ENCODE measurements at regions not wholly inside any gene's neighbourhood (a gene's known extent, or its start where the extent isn't known, plus 50 kb on each side); places are given as distances from the start of the nearest gene placed in this dataset.
"Not testable (repeated sequence)": the region's sequence is repeated elsewhere in the genome, so short reads cannot be mapped to it uniquely, and the experiment has no call there.

DNA sequence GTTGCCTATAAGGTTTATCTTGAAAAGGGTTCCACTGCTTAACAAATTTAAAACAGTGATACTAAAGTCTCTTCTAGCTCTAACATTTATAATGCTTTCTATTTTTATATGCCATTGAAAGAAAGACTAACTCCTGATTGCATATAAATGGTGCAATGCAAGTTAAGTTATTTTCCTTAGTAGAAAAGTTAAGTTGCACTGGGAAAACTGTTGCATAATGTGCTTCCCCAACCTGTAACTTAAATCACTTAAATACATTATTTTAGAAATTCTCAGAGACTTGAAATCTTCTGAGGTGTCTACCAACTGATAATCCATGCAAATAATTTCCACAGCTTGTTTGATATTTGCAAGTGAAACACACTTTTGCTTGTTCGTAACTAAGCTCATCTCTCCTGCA is 175.0 kb upstream of the HMCN1 start:
- Histone ChIP-seq H3K27ac (ENCODE audit: low read length) (no peak overlapping the region), H3K9me3 (ENCODE audit: insufficient read depth, low read depth, low read length) (no peaks in the 10 kb centered on the region), H3K36me3 (ENCODE audit: insufficient read depth, low read depth, low read length) (no peaks in the 10 kb centered on the region), H3K27me3 (ENCODE audit: insufficient read depth, low read length) (no peaks in the 10 kb centered on the region), H3K4me1 (ENCODE audit: insufficient read depth, low read length) (no peaks in the 10 kb centered on the region), H3K9ac (ENCODE audit: low read depth, low read length) (no peak overlapping the region), H3K4me3 (ENCODE audit: low read length) (no peak overlapping the region)

DNA sequence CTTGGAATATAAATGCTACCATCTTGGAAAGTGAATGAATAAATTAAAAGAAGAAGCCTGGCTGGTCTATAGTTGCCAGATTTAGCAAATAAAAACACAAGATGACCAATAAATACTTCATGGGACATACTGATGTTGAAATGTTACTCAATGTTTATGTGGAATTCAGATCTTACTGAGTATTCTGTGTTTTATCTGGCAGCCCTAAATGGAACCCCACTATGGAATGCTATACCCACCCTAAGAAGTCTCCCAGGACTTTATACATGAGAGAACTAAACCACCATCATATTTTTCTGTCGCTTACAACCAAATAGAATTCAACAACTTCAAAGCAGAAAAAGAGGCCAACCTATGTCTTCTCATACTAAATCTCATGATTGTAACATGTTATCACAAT is 177.6 kb upstream of the HMCN1 start:
- H3K9ac ChIP-seq (ENCODE audit: low read depth, low read length) = no peak overlapping the region
- no peaks in the 10 kb centered on the region for H3K4me1 ChIP-seq (ENCODE audit: insufficient read depth, low read length)
- no peaks in the 10 kb centered on the region for H3K27me3 ChIP-seq (ENCODE audit: insufficient read depth, low read length)
- no peak overlapping the region for H3K4me3 ChIP-seq (ENCODE audit: low read length)
- no peaks in the 10 kb centered on the region for H3K9me3 ChIP-seq (ENCODE audit: insufficient read depth, low read depth, low read length)
- no peaks in the 10 kb centered on the region for H3K36me3 ChIP-seq (ENCODE audit: insufficient read depth, low read depth, low read length)
- no peak overlapping the region for H3K27ac ChIP-seq (ENCODE audit: low read length)

GRCh38 chr1:185555743-185556142 is 178.4 kb upstream of the HMCN1 start:
- H3K27ac ChIP-seq (ENCODE audit: low read length) = no peak overlapping the region
- no peaks in the 10 kb centered on the region for H3K4me1 ChIP-seq (ENCODE audit: insufficient read depth, low read length)
- H3K4me3 ChIP-seq (ENCODE audit: low read length) = no peak overlapping the region
- no peaks in the 10 kb centered on the region for H3K27me3 ChIP-seq (ENCODE audit: insufficient read depth, low read length)
- no peaks in the 10 kb centered on the region for H3K9me3 ChIP-seq (ENCODE audit: insufficient read depth, low read depth, low read length)
- H3K9ac ChIP-seq (ENCODE audit: low read depth, low read length) = no peak overlapping the region
- H3K36me3 ChIP-seq (ENCODE audit: insufficient read depth, low read depth, low read length) = no peaks in the 10 kb centered on the region

GRCh38 chr1:185551008-185551407 is 183.2 kb upstream of the HMCN1 start:
- Histone ChIP-seq H3K9ac (ENCODE audit: low read depth, low read length) (no peak overlapping the region), H3K27me3 (ENCODE audit: insufficient read depth, low read length) (no peaks in the 10 kb centered on the region), H3K27ac (ENCODE audit: low read length) (no peak overlapping the region), H3K4me1 (ENCODE audit: insufficient read depth, low read length) (no peaks in the 10 kb centered on the region), H3K4me3 (ENCODE audit: low read length) (no peak overlapping the region), H3K36me3 (ENCODE audit: insufficient read depth, low read depth, low read length) (no peaks in the 10 kb centered on the region), H3K9me3 (ENCODE audit: insufficient read depth, low read depth, low read length) (no peaks in the 10 kb centered on the region)

DNA sequence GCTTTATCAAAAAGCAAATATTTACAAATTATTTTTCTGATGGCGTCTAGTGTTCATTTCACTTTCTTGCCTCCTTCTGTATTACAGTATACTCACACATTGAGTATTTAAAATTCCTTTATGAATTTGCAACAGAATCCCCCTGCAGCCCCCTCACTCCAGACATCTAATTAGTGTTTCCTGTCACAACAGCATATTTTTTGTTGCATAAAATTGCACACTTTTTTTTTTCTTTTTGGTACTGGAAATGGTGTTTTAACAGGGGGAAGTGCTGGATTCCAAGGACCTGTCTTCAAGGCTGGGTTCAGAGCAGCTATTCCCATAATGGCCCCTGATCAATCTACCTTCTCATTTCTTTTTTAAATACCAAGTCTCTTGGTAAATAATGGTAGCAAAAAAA is 184.3 kb upstream of the HMCN1 start:
- no peak overlapping the region for H3K4me3 ChIP-seq (ENCODE audit: low read length)
- no peak overlapping the region for H3K9ac ChIP-seq (ENCODE audit: low read depth, low read length)
- no peaks in the 10 kb centered on the region for H3K9me3 ChIP-seq (ENCODE audit: insufficient read depth, low read depth, low read length)
- H3K36me3 ChIP-seq (ENCODE audit: insufficient read depth, low read depth, low read length) = no peaks in the 10 kb centered on the region
- H3K27ac ChIP-seq (ENCODE audit: low read length) = no peak overlapping the region
- no peaks in the 10 kb centered on the region for H3K27me3 ChIP-seq (ENCODE audit: insufficient read depth, low read length)
- peaks cover 8% of the 10 kb centered on the region; the same call in 1 of the 2 replicates for H3K4me1 ChIP-seq (ENCODE audit: insufficient read depth, low read length)

GRCh38 chr1:185546029-185546428 is 188.2 kb upstream of the HMCN1 start:
- H3K9ac ChIP-seq (ENCODE audit: low read depth, low read length) = no peak overlapping the region
- H3K27me3 ChIP-seq (ENCODE audit: insufficient read depth, low read length) = no peaks in the 10 kb centered on the region

DNA sequence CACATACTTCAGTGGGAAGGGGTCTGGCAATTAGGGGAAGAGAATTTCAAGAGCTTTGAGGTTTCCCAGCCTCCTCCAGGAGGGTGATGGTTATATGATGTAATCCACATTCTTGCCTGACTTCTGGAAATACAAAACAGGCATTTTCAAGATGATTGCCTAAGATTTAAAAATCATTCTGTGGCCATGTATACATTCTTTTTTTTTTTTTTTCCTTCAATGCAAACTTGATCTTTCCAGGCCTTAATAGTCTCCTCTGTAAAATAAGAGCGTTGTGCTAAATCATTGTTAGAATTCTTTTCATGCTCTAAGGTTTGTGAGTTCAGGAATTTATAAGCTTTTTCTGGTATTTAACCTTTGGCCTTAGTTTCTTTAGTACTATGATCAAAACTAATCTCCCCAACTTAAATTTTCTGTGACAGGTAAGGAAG is 192.3 kb upstream of the HMCN1 start:
- H3K9ac ChIP-seq (ENCODE audit: low read depth, low read length) = no peak overlapping the region
- no peaks in the 10 kb centered on the region for H3K36me3 ChIP-seq (ENCODE audit: insufficient read depth, low read depth, low read length)
- H3K4me1 ChIP-seq (ENCODE audit: insufficient read depth, low read length) = peaks cover 19% of the 10 kb centered on the region; the same call in 1 of the 2 replicates
- no peak overlapping the region for H3K27ac ChIP-seq (ENCODE audit: low read length)
- no peak overlapping the region for H3K4me3 ChIP-seq (ENCODE audit: low read length)
- peaks cover 8% of the 10 kb centered on the region; the same call in 1 of the 2 replicates for H3K27me3 ChIP-seq (ENCODE audit: insufficient read depth, low read length)
- H3K9me3 ChIP-seq (ENCODE audit: insufficient read depth, low read depth, low read length) = no peaks in the 10 kb centered on the region

More at GRCh38 chr1:185546029-185546428, 188.2 kb upstream of the HMCN1 start:
- H3K4me1 ChIP-seq (ENCODE audit: insufficient read depth, low read length) = peaks cover 12% of the 10 kb centered on the region; the same call in 1 of the 2 replicates
- H3K36me3 ChIP-seq (ENCODE audit: insufficient read depth, low read depth, low read length) = no peaks in the 10 kb centered on the region
- H3K9me3 ChIP-seq (ENCODE audit: insufficient read depth, low read depth, low read length) = no peaks in the 10 kb centered on the region
- no peak overlapping the region for H3K27ac ChIP-seq (ENCODE audit: low read length)
- H3K4me3 ChIP-seq (ENCODE audit: low read length) = no peak overlapping the region

GRCh38 chr1:185540295-185540694 is 193.9 kb upstream of the HMCN1 start:
- H3K9ac ChIP-seq (ENCODE audit: low read depth, low read length) = no peak overlapping the region

GRCh38 chr1:185539277-185539943 is 194.8 kb upstream of the HMCN1 start:
- Histone ChIP-seq H3K9me3 (ENCODE audit: insufficient read depth, low read depth, low read length) (no peaks in the 10 kb centered on the region), H3K27me3 (ENCODE audit: insufficient read depth, low read length) (peaks cover 8% of the 10 kb centered on the region; the same call in 1 of the 2 replicates), H3K36me3 (ENCODE audit: insufficient read depth, low read depth, low read length) (no peaks in the 10 kb centered on the region), H3K9ac (ENCODE audit: low read depth, low read length) (no peak overlapping the region), H3K4me3 (ENCODE audit: low read length) (no peak overlapping the region), H3K27ac (ENCODE audit: low read length) (no peak overlapping the region), H3K4me1 (ENCODE audit: insufficient read depth, low read length) (peaks cover 7% of the 10 kb centered on the region; the same call in 1 of the 2 replicates)

More at GRCh38 chr1:185540295-185540694, 193.9 kb upstream of the HMCN1 start:
- H3K27ac ChIP-seq (ENCODE audit: low read length) = no peak overlapping the region
- H3K36me3 ChIP-seq (ENCODE audit: insufficient read depth, low read depth, low read length) = no peaks in the 10 kb centered on the region
- H3K27me3 ChIP-seq (ENCODE audit: insufficient read depth, low read length) = peaks cover 8% of the 10 kb centered on the region; the same call in 1 of the 2 replicates
- H3K4me3 ChIP-seq (ENCODE audit: low read length) = no peak overlapping the region
- no peaks in the 10 kb centered on the region for H3K9me3 ChIP-seq (ENCODE audit: insufficient read depth, low read depth, low read length)
- H3K4me1 ChIP-seq (ENCODE audit: insufficient read depth, low read length) = peaks cover 14% of the 10 kb centered on the region; the same call in 1 of the 2 replicates

DNA sequence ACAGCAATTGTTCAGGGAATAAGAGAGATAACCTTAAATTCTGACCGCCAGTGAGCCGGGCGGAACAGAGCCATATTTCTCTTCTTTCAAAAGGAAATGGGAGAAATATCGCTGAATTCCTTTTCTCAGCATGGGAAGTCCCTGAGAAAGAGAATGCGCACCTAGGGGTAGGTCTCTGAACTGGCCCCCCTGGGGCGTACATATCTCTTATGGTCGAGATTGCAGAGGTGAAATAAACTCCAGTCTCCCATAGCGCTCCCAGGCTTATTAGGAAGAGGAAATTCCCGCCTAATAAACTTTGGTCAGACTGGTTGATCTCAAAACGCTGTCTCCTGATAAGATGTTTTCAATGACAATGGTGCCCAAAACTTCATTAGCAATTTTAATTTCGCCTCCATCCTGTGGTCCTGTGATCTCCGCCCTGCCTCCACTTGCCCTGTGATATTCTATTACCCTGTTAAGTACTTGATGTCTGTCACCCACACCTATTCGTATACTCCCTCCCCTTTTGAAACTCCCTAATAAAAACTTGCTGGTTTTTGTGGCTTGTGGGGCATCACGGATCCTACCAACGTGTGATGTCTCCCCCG is 195.8 kb upstream of the HMCN1 start:
- not testable (repeated sequence) for H3K36me3 ChIP-seq (ENCODE audit: insufficient read depth, low read depth, low read length); H3K9ac ChIP-seq (ENCODE audit: low read depth, low read length); H3K27me3 ChIP-seq (ENCODE audit: insufficient read depth, low read length); H3K27ac ChIP-seq (ENCODE audit: low read length); H3K9me3 ChIP-seq (ENCODE audit: insufficient read depth, low read depth, low read length); H3K4me1 ChIP-seq (ENCODE audit: insufficient read depth, low read length)
- peak overlapping the region; percentile 19; the same call in 1 of the 2 replicates for H3K4me3 ChIP-seq (ENCODE audit: low read length)

DNA sequence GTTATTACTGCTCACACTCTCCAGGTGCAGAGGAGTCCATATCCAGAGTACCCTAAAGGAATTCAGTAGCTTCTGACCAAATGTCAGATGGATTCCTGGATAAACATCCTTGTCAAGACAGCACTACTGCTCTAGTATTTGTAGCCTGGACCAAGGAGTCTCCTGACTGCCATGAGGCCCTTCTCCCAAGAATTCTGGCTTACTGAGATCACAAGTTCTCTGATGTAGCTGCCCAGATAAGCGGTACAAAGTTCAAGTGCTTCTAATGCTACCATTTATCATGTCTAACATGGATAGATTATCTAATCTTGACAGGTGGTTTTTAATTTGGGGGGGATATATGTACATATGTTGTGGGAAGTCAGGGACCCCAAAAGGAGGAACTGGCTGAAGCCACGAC is 196.6 kb upstream of the HMCN1 start:
- H3K4me3 ChIP-seq (ENCODE audit: low read length) = 0 out of 2 replicates have a peak overlapping the region, but pooled peaks have one; percentile 2
- no peaks in the 10 kb centered on the region for H3K36me3 ChIP-seq (ENCODE audit: insufficient read depth, low read depth, low read length)
- H3K9me3 ChIP-seq (ENCODE audit: insufficient read depth, low read depth, low read length) = no peaks in the 10 kb centered on the region
- no peak overlapping the region for H3K9ac ChIP-seq (ENCODE audit: low read depth, low read length)
- no peak overlapping the region for H3K27ac ChIP-seq (ENCODE audit: low read length)
- H3K4me1 ChIP-seq (ENCODE audit: insufficient read depth, low read length) = peaks cover 7% of the 10 kb centered on the region; the same call in 1 of the 2 replicates
- H3K27me3 ChIP-seq (ENCODE audit: insufficient read depth, low read length) = peaks cover 8% of the 10 kb centered on the region; the same call in 1 of the 2 replicates
